Naive thymus-derived CD4-positive, alpha-beta T cell (primary cell): ENCODE measurements at regions not wholly inside any gene's neighbourhood (a gene's known extent, or its start where the extent isn't known, plus 50 kb on each side); places are given as distances from the start of the nearest gene placed in this dataset.

Source experiments
- ATAC-seq: fragments of 150-1000 bp; cut with Tn5 transposase; 2 replicates; pipeline ENCODE4 v1.10.0; 2021; ENCODE audit warnings: mild to moderate bottlenecking, moderate library complexity
- CTCF ChIA-PET: fragments of 350-600 bp; sonication (Branson Sonifier 250); formaldehyde crosslinking; loops from one replicate; lab custom pipeline; 2021; ENCODE audit warnings: antibody characterized with exemption; lab: Charles Lee
- POLR2A ChIA-PET: fragments of 350-600 bp; sonication (Branson Sonifier 250); formaldehyde crosslinking; loops from one replicate; lab custom pipeline; 2021; ENCODE audit warnings: antibody characterized with exemption, inconsistent platforms; lab: Charles Lee
- DNase-seq, 9 donors: peaks; one replicate each; pipeline versions ENCODE4 v3.0.0 to v3.0.0-alpha.2; 2020 to 2022; ENCODE audit warnings: mixed read lengths in 1 of 9
- H3K27ac ChIP-seq: one replicate; pipeline ENCODE4 v1.7.0; 2013; ENCODE audit warnings: mild to moderate bottlenecking, low read depth, low read length, moderate library complexity
- H3K27me3 ChIP-seq, 2 donors: one replicate each; pipeline ENCODE4 v1.7.0; 2013; ENCODE audit warnings: low read length in 2 of 2, mild to moderate bottlenecking in 2 of 2, moderate library complexity in 2 of 2; ENCODE audit not compliant: control insufficient read depth in 2 of 2, insufficient read depth in 2 of 2
- H3K36me3 ChIP-seq, 3 experiments: 1 replicate in 2 of 3; 2 replicates in 1 of 3; pipeline ENCODE4 v1.7.0; 2013; ENCODE audit warnings: low read length in 3 of 3, mild to moderate bottlenecking in 3 of 3, moderate library complexity in 1 of 3; ENCODE audit not compliant: insufficient read depth in 3 of 3, control insufficient read depth in 2 of 3
- H3K4me1 ChIP-seq, 2 donors: one replicate each; pipeline ENCODE4 v1.7.0; 2013; ENCODE audit warnings: low read length in 2 of 2, mild to moderate bottlenecking in 2 of 2, moderate library complexity in 1 of 2; ENCODE audit not compliant: control insufficient read depth in 2 of 2, insufficient read depth in 2 of 2
- H3K4me3 ChIP-seq: 2 replicates; pipeline ENCODE4 v1.7.0; 2013; ENCODE audit warnings: mild to moderate bottlenecking, low read length
- H3K9me3 ChIP-seq, 3 experiments: 1 replicate in 2 of 3; 2 replicates in 1 of 3; pipeline ENCODE4 v1.7.0; 2013; ENCODE audit warnings: low read length in 3 of 3; ENCODE audit not compliant: control insufficient read depth in 2 of 3
- H3K27ac Mint-ChIP-seq, 9 donors: one replicate each; pipeline ENCODE4 v1.8.0; 2020 to 2022; ENCODE audit warnings: mixed read lengths in 9 of 9, mild to moderate bottlenecking in 8 of 9, moderate library complexity in 5 of 9, inconsistent platforms in 2 of 9
- H3K27me3 Mint-ChIP-seq, 5 donors: one replicate each; pipeline ENCODE4 v1.8.0; 2021 to 2022; ENCODE audit warnings: mixed read lengths in 5 of 5, mild to moderate bottlenecking in 1 of 5
- H3K36me3 Mint-ChIP-seq, 5 donors: one replicate each; pipeline ENCODE4 v1.8.0; 2020 to 2022; ENCODE audit warnings: mixed read lengths in 5 of 5, mild to moderate bottlenecking in 3 of 5, inconsistent platforms in 1 of 5
- H3K4me1 Mint-ChIP-seq, 7 donors: one replicate each; pipeline ENCODE4 v1.8.0; 2020 to 2022; ENCODE audit warnings: mixed read lengths in 7 of 7, mild to moderate bottlenecking in 3 of 7, inconsistent platforms in 1 of 7
- H3K4me3 Mint-ChIP-seq, 10 donors: one replicate each; pipeline ENCODE4 v1.8.0; 2020 to 2022; ENCODE audit warnings: mild to moderate bottlenecking in 10 of 10, mixed read lengths in 10 of 10, moderate library complexity in 6 of 10, inconsistent platforms in 2 of 10
- H3K9me3 Mint-ChIP-seq, 11 donors: one replicate each; pipeline ENCODE4 v1.8.0; 2020 to 2022; ENCODE audit warnings: mixed read lengths in 11 of 11, mild to moderate bottlenecking in 4 of 11, inconsistent platforms in 1 of 11, moderate library complexity in 1 of 11
- intact Hi-C, 2 donors: fragments of 100-400 bp; cut with micrococcal nuclease; formaldehyde crosslinking; loops; one replicate each; pipeline ENCODE4 v1.15.1; 2023

GRCh38 chr3:105210141-105210540 lies 156.6 kb upstream of the ALCAM start:
- CTCF ChIA-PET = no interaction called here
- Histone ChIP-seq H3K9me3 (no peaks in the 10 kb centered on the region), H3K4me3 (no peak overlapping the region), H3K27ac (no peak overlapping the region), H3K4me1 (no peaks in the 10 kb centered on the region), H3K36me3 (no peaks in the 10 kb centered on the region), H3K27me3 (peaks cover 0 to 3% of the 10 kb centered on the region in 2 donors)
- Mint-ChIP-seq H3K27ac (no peak overlapping the region), H3K9me3 (no peaks in the 10 kb centered on the region), H3K27me3 (no peaks in the 10 kb centered on the region), H3K36me3 (no peaks in the 10 kb centered on the region), H3K4me3 (no peak overlapping the region), H3K4me1 (no peaks in the 10 kb centered on the region)
- intact Hi-C loops = no loop called here
- ATAC-seq = no peak
- POLR2A ChIA-PET = no interaction called here
- DNase-seq = no peak

- Mint-ChIP-seq H3K4me3 (no peak overlapping the region), H3K9me3 (peaks cover 0 to 6% (median 2%) of the 10 kb centered on the region in 11 donors), H3K27me3 (peaks cover 0 to 7% (median 6%) of the 10 kb centered on the region in 5 donors), H3K4me1 (no peaks in the 10 kb centered on the region), H3K27ac (no peak overlapping the region), H3K36me3 (no peaks in the 10 kb centered on the region)
- intact Hi-C loops = no loop called here
- ATAC-seq = no peak
- Histone ChIP-seq H3K4me1 (no peaks in the 10 kb centered on the region), H3K27ac (no peak overlapping the region), H3K27me3 (no peaks in the 10 kb centered on the region), H3K9me3 (no peaks in the 10 kb centered on the region), H3K36me3 (no peaks in the 10 kb centered on the region), H3K4me3 (no peak overlapping the region)
- ChIA-PET CTCF (no interaction called here), POLR2A (no interaction called here)
- no peak for DNase-seq
Observed at GRCh38 chr3:105214590-105214989, 152.1 kb upstream of the ALCAM start.

GRCh38 chr3:105222568-105223093 lies 144.1 kb upstream of the ALCAM start:
- ChIA-PET POLR2A (no interaction called here), CTCF (no interaction called here)
- H3K27ac Mint-ChIP-seq = no peak overlapping the region
- H3K27me3 Mint-ChIP-seq = peaks cover 0 to 6% (median 0%) of the 10 kb centered on the region in 5 donors
- H3K4me3 Mint-ChIP-seq = no peak overlapping the region
- H3K9me3 Mint-ChIP-seq = peaks cover 0 to 3% (median 0%) of the 10 kb centered on the region in 11 donors
- H3K4me3 ChIP-seq = no peak overlapping the region
- no peak for ATAC-seq
- no peaks in the 10 kb centered on the region for H3K9me3 ChIP-seq
- H3K4me1 Mint-ChIP-seq = no peaks in the 10 kb centered on the region
- H3K4me1 ChIP-seq = no peaks in the 10 kb centered on the region
- no peaks in the 10 kb centered on the region for H3K27me3 ChIP-seq
- DNase-seq = no peak
- H3K27ac ChIP-seq = no peak overlapping the region
- no peaks in the 10 kb centered on the region for H3K36me3 ChIP-seq
- intact Hi-C loops = no loop called here
- H3K36me3 Mint-ChIP-seq = no peaks in the 10 kb centered on the region

GRCh38 chr3:105223815-105224214 lies 142.9 kb upstream of the ALCAM start:
- Mint-ChIP-seq H3K27me3 (peaks cover 0 to 4% (median 0%) of the 10 kb centered on the region in 5 donors), H3K9me3 (peaks cover 0 to 1% (median 0%) of the 10 kb centered on the region in 11 donors), H3K4me1 (no peaks in the 10 kb centered on the region), H3K36me3 (no peaks in the 10 kb centered on the region), H3K27ac (no peak overlapping the region), H3K4me3 (no peak overlapping the region)
- no peak overlapping the region for H3K4me3 ChIP-seq
- ChIA-PET POLR2A (no interaction called here), CTCF (interaction anchor here (0.8 kb wide), 1 partner anchor 24 kb away, joined by 3 read pairs; no protein-coding TSS in a partner anchor)
- no peak overlapping the region for H3K27ac ChIP-seq
- DNase-seq (no peak), ATAC-seq (no peak)
- H3K36me3 ChIP-seq = no peaks in the 10 kb centered on the region
- H3K4me1 ChIP-seq = no peaks in the 10 kb centered on the region
- intact Hi-C loops = no loop called here
- H3K27me3 ChIP-seq = no peaks in the 10 kb centered on the region
- no peaks in the 10 kb centered on the region for H3K9me3 ChIP-seq

- CTCF ChIA-PET = no interaction called here
- no peaks in the 10 kb centered on the region for H3K36me3 Mint-ChIP-seq
- intact Hi-C loops = no loop called here
- H3K9me3 Mint-ChIP-seq = peaks cover 0 to 6% (median 0%) of the 10 kb centered on the region in 11 donors
- Histone ChIP-seq H3K9me3 (no peaks in the 10 kb centered on the region), H3K4me3 (no peak overlapping the region), H3K36me3 (no peaks in the 10 kb centered on the region), H3K27me3 (no peaks in the 10 kb centered on the region), H3K4me1 (no peaks in the 10 kb centered on the region), H3K27ac (no peak overlapping the region)
- H3K4me1 Mint-ChIP-seq = no peaks in the 10 kb centered on the region
- H3K27me3 Mint-ChIP-seq = peaks cover 0 to 2% (median 0%) of the 10 kb centered on the region in 5 donors
- no peak overlapping the region for H3K4me3 Mint-ChIP-seq
- no peak overlapping the region for H3K27ac Mint-ChIP-seq
- POLR2A ChIA-PET = no interaction called here
- ATAC-seq (no peak), DNase-seq (no peak)
Observed at GRCh38 chr3:105228696-105229095, 138.0 kb upstream of the ALCAM start.

- ATAC-seq (no peak), DNase-seq (no peak)
- ChIA-PET CTCF (no interaction called here), POLR2A (no interaction called here)
- Mint-ChIP-seq H3K27ac (no peak overlapping the region), H3K27me3 (peaks cover 0 to 7% (median 1%) of the 10 kb centered on the region in 5 donors), H3K4me3 (no peak overlapping the region), H3K4me1 (no peaks in the 10 kb centered on the region), H3K36me3 (no peaks in the 10 kb centered on the region), H3K9me3 (peaks cover 0 to 6% (median 0%) of the 10 kb centered on the region in 11 donors)
- Histone ChIP-seq H3K36me3 (no peaks in the 10 kb centered on the region), H3K4me1 (no peaks in the 10 kb centered on the region), H3K27ac (no peak overlapping the region), H3K9me3 (no peaks in the 10 kb centered on the region), H3K4me3 (no peak overlapping the region), H3K27me3 (no peaks in the 10 kb centered on the region)
- intact Hi-C loops = no loop called here
Observed at GRCh38 chr3:105232553-105232952, 134.2 kb upstream of the ALCAM start.

GRCh38 chr3:105233010-105233409 lies 133.7 kb upstream of the ALCAM start:
- CTCF ChIA-PET = no interaction called here
- POLR2A ChIA-PET = no interaction called here

More at GRCh38 chr3:105233010-105233409, 133.7 kb upstream of the ALCAM start:
- Histone ChIP-seq H3K36me3 (no peaks in the 10 kb centered on the region), H3K4me1 (no peaks in the 10 kb centered on the region), H3K27ac (no peak overlapping the region), H3K4me3 (no peak overlapping the region), H3K27me3 (no peaks in the 10 kb centered on the region), H3K9me3 (no peaks in the 10 kb centered on the region)
- H3K27me3 Mint-ChIP-seq = peaks cover 0 to 7% (median 6%) of the 10 kb centered on the region in 5 donors
- H3K4me3 Mint-ChIP-seq = no peak overlapping the region
- ATAC-seq = no peak
- no peaks in the 10 kb centered on the region for H3K4me1 Mint-ChIP-seq
- no peak for DNase-seq
- no peak overlapping the region for H3K27ac Mint-ChIP-seq
- intact Hi-C loops = no loop called here
- peaks cover 0 to 6% (median 0%) of the 10 kb centered on the region in 11 donors for H3K9me3 Mint-ChIP-seq
- no peaks in the 10 kb centered on the region for H3K36me3 Mint-ChIP-seq
